ENCODE measurements at regions not wholly inside any gene's neighbourhood (a gene's known extent, or its start where the extent isn't known, plus 50 kb on each side); places are given as distances from the start of the nearest gene placed in this dataset.

DNA sequence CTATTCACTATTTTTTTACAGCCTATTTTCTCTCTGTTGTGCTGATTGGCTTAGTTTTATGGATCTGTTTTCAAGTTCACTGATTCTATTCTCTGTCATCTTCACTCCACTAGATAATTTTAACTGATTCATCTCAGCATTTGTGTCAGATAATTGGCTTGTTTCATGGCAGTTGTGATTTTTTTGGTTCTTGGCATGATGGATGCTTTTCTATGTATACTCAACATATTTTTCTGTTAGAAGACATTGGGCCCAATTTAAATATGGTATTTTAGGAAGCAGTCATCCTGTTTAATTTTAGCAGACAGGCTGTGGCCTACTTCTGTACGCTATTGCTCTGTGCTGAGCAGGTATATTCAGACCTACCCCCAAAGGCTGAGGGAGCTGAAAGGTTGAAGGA is 1865.3 kb upstream of the ACO1 start:
- no peak for TF ChIP-seq SUZ12 (IDR thresholded peaks at IDR 0.05; ENCODE audit: extremely low read depth, insufficient read depth, insufficient read length)
- TF ChIP-seq ZNF274 (IDR thresholded peaks at IDR 0.05; ENCODE audit: low read depth, low read length): no peak
- no peak for TF ChIP-seq YY1 (IDR thresholded peaks at IDR 0.05; ENCODE audit: insufficient read depth, insufficient read length)

All from NT2/D1 (cell line).